ENCODE measurements at regions not wholly inside any gene's neighbourhood (a gene's known extent, or its start where the extent isn't known, plus 50 kb on each side); places are given as distances from the start of the nearest gene placed in this dataset.

- no peak for DNase-seq
- no peak for TF ChIP-seq CTCF (IDR thresholded peaks at IDR 0.05)
- Histone ChIP-seq H3K36me3 (ENCODE audit: low read depth, missing control alignments) (no peaks in the 10 kb centered on the region), H3K27ac (no peak overlapping the region), H3K9me3 (no peaks in the 10 kb centered on the region), H3K4me3 (no peak overlapping the region), H3K27me3 (no peaks in the 10 kb centered on the region), H3K4me1 (no peaks in the 10 kb centered on the region)
- intact Hi-C loops (cut with DNase I; ENCODE audit: low total_unique reads) = no loop called here
- WGBS, 2 donors = 91 to 100% methylated on average over 1 of the region's 1 CpG
Measured at GRCh38 chr2:225100856-225101294, 58.6 kb upstream of the DOCK10 start.

GRCh38 chr2:225100269-225100668 is 58.0 kb upstream of the DOCK10 start:
- intact Hi-C loops (cut with DNase I; ENCODE audit: low total_unique reads) = no loop called here
- H3K27ac ChIP-seq = no peak overlapping the region
- 85 to 96% methylated on average over 1 of the region's 1 CpG for WGBS, 2 donors
- no peaks in the 10 kb centered on the region for H3K36me3 ChIP-seq (ENCODE audit: low read depth, missing control alignments)
- DNase-seq = no peak
- no peaks in the 10 kb centered on the region for H3K27me3 ChIP-seq
- no peak for TF ChIP-seq CTCF (IDR thresholded peaks at IDR 0.05)
- H3K9me3 ChIP-seq = no peaks in the 10 kb centered on the region
- no peaks in the 10 kb centered on the region for H3K4me1 ChIP-seq
- no peak overlapping the region for H3K4me3 ChIP-seq

GRCh38 chr2:225097035-225097434 is 54.8 kb upstream of the DOCK10 start:
- WGBS, 2 donors = 52 to 57% methylated on average over 1 of the region's 1 CpG
- TF ChIP-seq POLR2A (IDR thresholded peaks at IDR 0.05) (no peak), CTCF (IDR thresholded peaks at IDR 0.05) (no peak)
- H3K4me3 ChIP-seq = no peak overlapping the region
- DNase-seq = no peak
- intact Hi-C loops (cut with DNase I; ENCODE audit: low total_unique reads) = no loop called here
- no peak overlapping the region for H3K27ac ChIP-seq
- H3K4me1 ChIP-seq = no peaks in the 10 kb centered on the region
- H3K27me3 ChIP-seq = no peaks in the 10 kb centered on the region
- H3K36me3 ChIP-seq (ENCODE audit: low read depth, missing control alignments) = no peaks in the 10 kb centered on the region
- no peaks in the 10 kb centered on the region for H3K9me3 ChIP-seq

Data from testis (tissue), 2 donors.